Keratinocyte (primary cell): ENCODE measurements at regions not wholly inside any gene's neighbourhood (a gene's known extent, or its start where the extent isn't known, plus 50 kb on each side); places are given as distances from the start of the nearest gene placed in this dataset.

Source experiments
- CTCF ChIP-seq, 3 experiments: IDR thresholded peaks in 1 of 3; conservative IDR thresholded peaks in 1 of 3; optimal IDR thresholded peaks in 1 of 3; 2 replicates in 2 of 3; 3 replicates in 1 of 3; pipeline versions ENCODE3 to v1.5.1; 2011; ENCODE audit warnings: low read length in 3 of 3, mild to moderate bottlenecking in 3 of 3, moderate library complexity in 2 of 3, control low read depth in 1 of 3, inconsistent platforms in 1 of 3; ENCODE audit not compliant: insufficient read depth in 2 of 3; ENCODE audit errors: extremely low read depth in 1 of 3
- EZH2 ChIP-seq: IDR thresholded peaks from one replicate; pipeline ENCODE4 v1.6.1; 2012; ENCODE audit warnings: inconsistent platforms, mild to moderate bottlenecking, low read length, moderate library complexity

GRCh38 chr1:90282811-90283210, 287.9 kb downstream of the ZNF326 start:
- no peak for TF ChIP-seq EZH2
- no peak for TF ChIP-seq CTCF (optimal IDR thresholded peaks at IDR 0.05 in 1 of 3, IDR thresholded peaks at IDR 0.05 in 1 of 3, conservative IDR thresholded peaks at IDR 0.05 in 1 of 3; ENCODE audit: extremely low read depth in 1 of 3, insufficient read depth in 2 of 3, low read length in 3 of 3)
